ENCODE measurements at regions not wholly inside any gene's neighbourhood (a gene's known extent, or its start where the extent isn't known, plus 50 kb on each side); places are given as distances from the start of the nearest gene placed in this dataset.

GRCh38 chr11:80586464-80586863, 1145.6 kb upstream of the TENM4 start:
- Histone ChIP-seq H3K4me3 (ENCODE audit: low read depth, low read length) (no peak overlapping the region), H3K36me3 (ENCODE audit: control insufficient read depth, insufficient read depth, low read length) (no peaks in the 10 kb centered on the region), H3K27me3 (ENCODE audit: control insufficient read depth, insufficient read depth, low read length) (no peaks in the 10 kb centered on the region)
- TF ChIP-seq, protein P1, sequence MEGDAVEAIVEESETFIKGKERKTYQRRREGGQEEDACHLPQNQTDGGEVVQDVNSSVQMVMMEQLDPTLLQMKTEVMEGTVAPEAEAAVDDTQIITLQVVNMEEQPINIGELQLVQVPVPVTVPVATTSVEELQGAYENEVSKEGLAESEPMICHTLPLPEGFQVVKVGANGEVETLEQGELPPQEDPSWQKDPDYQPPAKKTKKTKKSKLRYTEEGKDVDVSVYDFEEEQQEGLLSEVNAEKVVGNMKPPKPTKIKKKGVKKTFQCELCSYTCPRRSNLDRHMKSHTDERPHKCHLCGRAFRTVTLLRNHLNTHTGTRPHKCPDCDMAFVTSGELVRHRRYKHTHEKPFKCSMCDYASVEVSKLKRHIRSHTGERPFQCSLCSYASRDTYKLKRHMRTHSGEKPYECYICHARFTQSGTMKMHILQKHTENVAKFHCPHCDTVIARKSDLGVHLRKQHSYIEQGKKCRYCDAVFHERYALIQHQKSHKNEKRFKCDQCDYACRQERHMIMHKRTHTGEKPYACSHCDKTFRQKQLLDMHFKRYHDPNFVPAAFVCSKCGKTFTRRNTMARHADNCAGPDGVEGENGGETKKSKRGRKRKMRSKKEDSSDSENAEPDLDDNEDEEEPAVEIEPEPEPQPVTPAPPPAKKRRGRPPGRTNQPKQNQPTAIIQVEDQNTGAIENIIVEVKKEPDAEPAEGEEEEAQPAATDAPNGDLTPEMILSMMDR (IDR thresholded peaks at IDR 0.05; ENCODE audit: insufficient read depth, low read depth, low read length) = no peak
- no peak for DNase-seq (ENCODE audit: low read depth)
- POLR2A ChIA-PET = no interaction called here
- CTCF ChIA-PET = no interaction called here

DNA sequence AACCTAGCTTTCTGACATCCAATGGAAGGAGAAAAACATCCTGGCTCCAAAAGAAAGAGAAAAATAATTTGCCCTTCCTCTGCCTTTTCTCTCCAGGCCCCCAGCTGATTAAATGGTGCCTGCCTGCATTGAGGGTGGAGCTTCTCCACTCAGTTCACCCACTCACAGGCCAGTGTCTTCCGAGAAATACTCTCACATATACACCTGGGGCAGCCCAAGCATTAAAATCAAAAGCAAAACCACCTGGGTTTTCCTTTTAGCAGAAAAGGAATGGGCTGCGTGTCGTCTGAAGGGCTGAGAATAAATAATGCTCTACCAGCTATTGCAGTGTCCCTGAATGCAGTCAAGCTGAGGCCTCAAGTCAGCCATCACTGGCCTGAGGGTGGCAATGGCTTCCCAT, 1143.8 kb upstream of the TENM4 start:
- no peak overlapping the region for H3K4me3 ChIP-seq (ENCODE audit: low read depth, low read length)
- no peaks in the 10 kb centered on the region for H3K36me3 ChIP-seq (ENCODE audit: control insufficient read depth, insufficient read depth, low read length)
- TF ChIP-seq, protein P1 (IDR thresholded peaks at IDR 0.05; ENCODE audit: insufficient read depth, low read depth, low read length) = no peak
- POLR2A ChIA-PET = no interaction called here
- no peak for DNase-seq (ENCODE audit: low read depth)
- CTCF ChIA-PET = no interaction called here
- no peaks in the 10 kb centered on the region for H3K27me3 ChIP-seq (ENCODE audit: control insufficient read depth, insufficient read depth, low read length)

DNA sequence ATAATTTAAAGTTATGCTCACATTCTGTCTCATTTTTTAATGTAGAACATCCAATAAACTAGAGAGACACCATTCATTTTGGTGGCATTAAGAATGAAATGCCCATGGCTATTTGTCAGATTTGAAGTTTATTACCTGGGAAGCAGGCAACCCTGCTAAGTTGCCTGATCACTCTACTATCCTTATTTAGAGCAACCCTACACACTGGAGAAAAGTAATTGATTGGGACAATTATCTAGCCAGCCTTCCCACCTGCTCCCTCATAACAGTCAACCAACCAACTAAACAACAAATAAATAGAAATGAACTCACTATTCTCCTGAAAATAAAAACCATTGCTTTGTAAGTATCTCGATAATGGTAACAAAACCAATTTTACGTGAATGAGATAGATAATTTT, 1129.0 kb upstream of the TENM4 start:
- CTCF ChIA-PET = no interaction called here
- Histone ChIP-seq H3K4me3 (ENCODE audit: low read depth, low read length) (no peak overlapping the region), H3K27me3 (ENCODE audit: control insufficient read depth, insufficient read depth, low read length) (no peaks in the 10 kb centered on the region), H3K36me3 (ENCODE audit: control insufficient read depth, insufficient read depth, low read length) (no peaks in the 10 kb centered on the region)
- TF ChIP-seq, protein P1 (IDR thresholded peaks at IDR 0.05; ENCODE audit: insufficient read depth, low read depth, low read length) = no peak
- no peak for DNase-seq (ENCODE audit: low read depth)
- POLR2A ChIA-PET = no interaction called here

DNA sequence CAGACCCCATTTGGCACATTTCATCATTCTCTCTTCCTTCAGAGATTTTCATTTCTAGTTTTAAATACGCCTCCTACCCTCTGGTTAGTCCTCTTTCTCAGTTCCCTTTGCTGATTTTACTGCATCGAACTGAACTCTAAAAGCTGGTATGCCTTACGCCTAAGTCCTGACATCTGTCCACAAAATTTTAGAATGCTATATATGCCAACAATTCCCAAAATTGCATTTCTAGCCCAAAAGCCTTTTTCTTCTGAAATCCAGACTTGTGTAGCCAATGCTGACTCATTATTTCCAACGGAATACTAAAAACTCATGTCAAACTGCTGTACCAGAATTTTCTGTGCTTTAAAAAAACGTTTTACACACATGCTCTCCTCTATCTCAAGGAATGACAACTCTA, 1124.4 kb upstream of the TENM4 start:
- TF ChIP-seq, protein P1 (IDR thresholded peaks at IDR 0.05; ENCODE audit: insufficient read depth, low read depth, low read length) = no peak
- no peak for DNase-seq (ENCODE audit: low read depth)
- ChIA-PET CTCF (no interaction called here), POLR2A (no interaction called here)
- Histone ChIP-seq H3K36me3 (ENCODE audit: control insufficient read depth, insufficient read depth, low read length) (no peaks in the 10 kb centered on the region), H3K4me3 (ENCODE audit: low read depth, low read length) (no peak overlapping the region), H3K27me3 (ENCODE audit: control insufficient read depth, insufficient read depth, low read length) (no peaks in the 10 kb centered on the region)

- ChIA-PET CTCF (no interaction called here), POLR2A (no interaction called here)
- no peak for DNase-seq (ENCODE audit: low read depth)
- TF ChIP-seq, protein P1 (IDR thresholded peaks at IDR 0.05; ENCODE audit: insufficient read depth, low read depth, low read length) = no peak
- Histone ChIP-seq H3K4me3 (ENCODE audit: low read depth, low read length) (no peak overlapping the region), H3K27me3 (ENCODE audit: control insufficient read depth, insufficient read depth, low read length) (no peaks in the 10 kb centered on the region), H3K36me3 (ENCODE audit: control insufficient read depth, insufficient read depth, low read length) (no peaks in the 10 kb centered on the region)
Measured at GRCh38 chr11:80562523-80563125, 1121.8 kb upstream of the TENM4 start.
